Astrocyte of the hippocampus (primary cell): ENCODE measurements at regions not wholly inside any gene's neighbourhood (a gene's known extent, or its start where the extent isn't known, plus 50 kb on each side); places are given as distances from the start of the nearest gene placed in this dataset.

Experiments used
- DNase-seq: peaks from one replicate; pipeline ENCODE4 v3.0.0; 2011; ENCODE audit warnings: low read depth, low spot score

DNA sequence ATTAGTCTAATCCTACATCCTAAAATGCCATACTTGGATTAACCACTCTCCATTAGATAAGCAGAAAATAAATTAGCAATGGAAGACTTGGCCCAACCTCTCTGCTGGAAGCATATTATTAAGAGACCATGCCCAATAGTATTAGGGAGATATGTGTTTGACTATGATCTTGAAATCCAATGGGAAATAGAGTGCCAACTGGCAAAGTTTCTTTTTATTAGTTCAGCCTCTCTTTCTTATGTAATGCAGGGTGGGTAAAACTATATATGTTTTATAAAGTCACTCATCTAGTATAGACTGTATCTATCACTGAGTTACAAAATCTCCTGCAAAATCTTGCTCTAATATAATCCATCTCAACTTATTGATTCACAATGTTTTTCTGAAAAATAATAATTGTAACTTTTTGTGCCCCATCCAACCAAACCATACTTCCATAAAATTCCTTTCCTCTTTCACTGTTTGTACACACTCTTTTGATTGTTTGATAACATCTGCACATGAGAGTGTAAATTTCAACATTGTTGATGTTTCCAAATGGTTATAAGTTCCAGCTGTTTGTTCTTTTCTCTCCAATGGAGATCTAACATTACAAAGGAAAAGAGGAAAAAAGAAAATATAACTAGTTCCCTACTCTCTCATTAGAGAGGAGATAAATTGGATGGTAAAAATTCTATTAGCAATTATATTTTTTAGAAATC lies 408.1 kb upstream of the ADGRL2 start:
- DNase-seq, result no peak

DNA sequence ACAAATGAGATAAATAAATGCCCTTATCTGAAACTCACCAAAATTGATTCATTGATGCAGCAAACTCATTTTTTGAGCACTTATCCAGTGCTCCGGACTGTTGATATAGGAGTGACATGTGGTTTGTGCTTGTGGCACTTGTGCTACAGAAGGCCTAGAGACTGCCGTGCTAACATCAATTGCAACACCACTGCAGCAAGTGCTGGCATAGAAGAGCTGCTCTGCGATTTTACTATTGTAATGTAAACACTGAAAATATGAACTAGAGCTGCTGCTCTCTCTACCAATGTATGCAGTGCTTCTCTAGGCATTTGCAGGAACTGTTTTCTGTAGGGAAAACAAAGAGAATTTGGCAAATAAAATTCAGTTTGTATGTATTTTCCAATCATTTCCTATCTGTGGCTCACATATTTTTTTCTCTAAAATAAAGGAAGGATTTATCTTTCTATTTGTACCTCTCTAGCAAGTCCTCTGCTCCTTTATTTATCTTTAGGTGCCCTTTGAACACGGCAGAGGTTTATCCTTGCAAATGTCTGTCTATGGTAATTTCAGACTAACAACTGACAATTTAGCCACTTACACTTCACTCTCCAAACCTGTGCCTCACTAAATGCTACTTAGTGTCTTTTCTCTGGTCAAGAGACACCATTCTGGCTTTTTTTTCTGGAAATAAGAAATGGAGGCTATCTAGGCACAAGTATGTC lies 409.5 kb upstream of the ADGRL2 start:
- no peak for DNase-seq

DNA sequence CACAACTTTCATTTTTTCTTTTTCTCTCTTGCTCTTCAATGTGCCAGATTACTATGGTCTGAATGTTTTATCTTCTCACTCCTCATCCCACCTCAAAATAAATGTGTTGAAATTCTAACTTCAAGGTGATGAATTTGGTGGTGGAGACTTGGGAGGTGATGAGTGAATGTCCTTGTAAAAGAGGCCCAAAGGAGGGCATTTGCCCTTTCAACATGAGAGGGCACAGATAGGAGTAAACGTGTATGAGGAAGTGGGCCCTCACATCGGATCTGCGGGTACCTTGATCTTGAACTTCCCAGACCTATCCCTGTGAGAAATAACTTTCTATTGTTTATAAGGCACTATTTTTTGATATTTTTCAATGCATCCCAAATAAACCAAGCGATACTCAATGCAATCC lies 412.3 kb upstream of the ADGRL2 start:
- no peak for DNase-seq

DNA sequence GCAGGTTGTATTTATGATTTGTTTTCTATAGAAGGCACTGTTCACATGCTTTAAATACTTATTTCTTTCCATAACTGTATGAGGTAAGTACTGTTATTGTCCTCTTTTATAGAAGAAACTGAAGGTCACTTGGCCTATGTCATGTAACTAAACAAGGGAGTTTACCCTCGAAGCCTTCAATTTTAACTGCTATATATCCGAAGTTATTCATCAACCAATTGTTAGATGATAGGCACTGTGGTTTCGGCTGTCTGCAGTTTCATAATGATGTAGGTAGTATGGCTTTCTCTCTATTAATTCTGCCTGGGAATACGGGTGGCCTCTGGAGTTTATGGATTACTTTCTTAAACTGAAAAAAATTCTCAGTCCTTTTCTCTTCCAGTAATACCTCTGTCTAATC lies 413.3 kb upstream of the ADGRL2 start:
- DNase-seq, result no peak

DNA sequence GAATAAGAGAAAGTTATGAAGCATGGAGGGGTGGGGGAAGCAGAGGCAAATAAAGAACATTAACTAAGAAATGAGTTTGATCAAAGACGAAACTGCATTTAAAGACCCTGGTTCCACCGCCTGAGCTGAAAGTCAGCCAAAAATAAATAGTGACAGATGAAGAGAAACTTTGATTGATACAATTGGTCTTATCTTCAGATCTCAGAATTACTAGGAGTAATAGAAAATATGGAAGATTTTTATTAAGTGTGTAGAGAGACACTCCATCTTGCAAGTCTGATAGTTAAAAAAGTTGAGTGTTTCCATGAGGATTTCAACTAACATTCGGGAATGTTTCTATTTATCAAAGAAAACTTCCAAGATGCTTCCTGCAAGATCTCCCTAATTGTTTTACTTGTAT lies 418.2 kb upstream of the ADGRL2 start:
- no peak for DNase-seq

DNA sequence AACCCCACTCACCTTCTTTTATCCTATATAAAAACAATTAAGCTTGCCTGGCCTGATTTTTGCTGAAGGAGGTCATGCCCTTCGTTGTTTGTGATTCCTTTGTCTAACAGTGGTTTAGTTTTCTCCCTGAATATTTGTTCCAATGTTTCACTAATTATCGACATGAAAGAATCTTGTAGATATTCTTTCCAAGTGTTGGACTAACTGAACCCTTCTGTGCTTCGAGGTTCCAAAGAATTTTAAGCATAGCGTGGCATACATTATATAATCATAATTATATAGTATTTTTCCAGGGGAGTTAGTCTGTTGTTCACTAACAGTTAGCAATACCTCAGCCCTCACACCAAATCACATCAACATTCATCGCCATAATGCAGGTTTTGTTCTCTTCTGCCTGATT lies 418.9 kb upstream of the ADGRL2 start:
- DNase-seq, result no peak

DNA sequence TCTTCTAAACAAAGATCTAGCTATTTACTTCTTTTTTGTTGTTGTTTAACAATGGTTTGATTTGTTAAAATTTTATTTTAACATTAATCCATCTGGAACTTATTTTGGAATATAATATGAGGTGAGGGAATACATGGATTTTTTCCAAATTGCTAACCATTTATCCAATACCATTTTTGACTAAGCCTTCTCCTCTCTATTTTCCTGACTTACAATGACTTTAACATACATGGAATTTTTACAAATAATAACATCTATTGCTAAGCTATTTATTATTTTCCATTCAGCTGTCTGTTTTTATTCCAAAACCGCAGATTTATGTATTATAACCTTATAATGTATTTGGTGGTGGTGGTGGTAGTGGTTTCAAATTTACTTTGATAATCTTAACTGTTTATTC lies 420.3 kb upstream of the ADGRL2 start:
- DNase-seq, result no peak

DNA sequence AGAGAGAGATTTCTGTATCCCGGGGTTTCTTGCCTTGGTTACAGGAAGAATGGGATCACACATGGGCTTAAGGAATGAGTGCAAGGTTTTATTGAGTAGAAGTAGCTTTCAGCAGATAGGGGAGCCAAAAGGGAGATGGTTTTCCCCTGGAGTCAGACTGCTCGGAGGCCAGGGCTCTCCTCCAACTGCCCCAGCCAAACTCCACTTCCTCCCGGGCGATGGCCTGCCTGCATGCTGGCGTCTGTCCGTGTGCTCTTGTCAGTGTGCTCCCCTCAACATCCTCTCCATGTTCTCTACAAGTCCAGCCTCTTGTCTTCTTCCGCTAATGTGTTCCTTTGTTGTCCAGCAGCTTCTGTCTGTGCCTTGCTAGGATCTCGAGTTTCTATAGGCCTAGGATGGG lies 421.3 kb upstream of the ADGRL2 start:
- DNase-seq, result no peak

DNA sequence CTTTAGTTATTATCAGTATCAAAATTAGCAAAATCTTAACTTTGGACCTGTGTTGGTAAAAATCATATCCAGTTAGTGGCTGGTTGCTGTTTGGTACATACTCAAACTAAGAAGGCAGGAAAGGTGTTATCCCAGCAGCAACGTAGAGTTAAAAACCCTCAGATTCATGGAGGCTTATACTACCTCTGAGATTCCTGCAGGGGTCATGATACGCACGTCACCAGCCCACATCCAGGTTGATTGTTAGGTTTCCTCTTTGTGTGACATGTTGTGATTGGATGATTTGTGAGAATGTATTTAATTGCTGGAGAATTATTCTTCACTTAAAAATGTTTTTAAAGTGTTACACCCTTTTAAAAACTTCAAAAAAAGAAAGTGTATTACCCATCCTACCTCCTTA lies 423.3 kb upstream of the ADGRL2 start:
- no peak for DNase-seq

DNA sequence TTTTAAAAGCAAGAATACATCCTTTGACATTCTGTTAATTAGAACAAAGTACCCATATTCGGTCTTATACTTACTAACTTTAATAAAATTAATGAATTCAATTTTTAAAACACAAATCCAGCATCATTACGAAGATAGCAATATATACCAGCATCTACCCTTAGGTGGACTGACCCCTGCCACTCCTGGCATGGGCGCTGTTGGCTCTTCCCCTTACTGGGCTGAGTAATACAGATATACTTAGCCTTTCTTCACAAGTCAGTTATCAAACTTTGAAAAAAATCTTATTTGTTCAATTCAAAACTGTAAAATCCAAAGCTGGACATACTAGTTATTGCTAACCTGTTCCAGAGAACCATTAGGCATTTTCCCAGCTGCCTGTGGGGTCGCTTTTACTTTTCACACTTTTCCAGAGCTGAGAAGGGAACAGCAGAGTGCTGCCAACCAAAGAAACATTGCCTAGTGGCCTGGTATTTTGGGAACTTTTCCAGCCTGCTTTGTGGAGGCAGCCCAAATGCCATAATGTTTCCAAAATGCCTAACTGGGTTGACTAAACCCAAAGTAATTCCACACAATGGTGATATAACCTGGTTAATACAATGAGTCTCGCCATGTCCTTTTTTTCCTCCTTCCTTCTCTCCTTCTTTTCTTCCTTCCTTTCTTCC lies 424.7 kb upstream of the ADGRL2 start:
- DNase-seq, result peak; percentile 41

DNA sequence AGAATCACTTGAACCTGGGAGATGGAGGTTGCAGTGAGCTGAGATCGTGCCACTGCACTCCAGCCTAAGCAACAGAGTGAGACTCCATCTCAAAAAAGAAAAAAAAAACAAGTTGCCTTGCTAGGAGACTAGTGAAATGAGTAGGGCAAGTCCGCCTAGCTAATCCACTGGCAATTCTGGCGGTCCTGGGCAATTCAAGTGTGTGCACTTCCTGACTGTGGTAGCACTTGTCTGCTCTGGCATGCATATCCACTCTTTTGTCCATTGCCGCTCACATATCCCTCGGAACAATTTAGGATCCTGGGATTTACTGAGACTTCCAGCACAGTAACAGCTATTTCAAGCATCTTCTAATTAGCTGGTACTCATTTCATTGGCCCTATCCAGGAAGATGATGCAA lies 426.3 kb upstream of the ADGRL2 start:
- DNase-seq, result no peak

DNA sequence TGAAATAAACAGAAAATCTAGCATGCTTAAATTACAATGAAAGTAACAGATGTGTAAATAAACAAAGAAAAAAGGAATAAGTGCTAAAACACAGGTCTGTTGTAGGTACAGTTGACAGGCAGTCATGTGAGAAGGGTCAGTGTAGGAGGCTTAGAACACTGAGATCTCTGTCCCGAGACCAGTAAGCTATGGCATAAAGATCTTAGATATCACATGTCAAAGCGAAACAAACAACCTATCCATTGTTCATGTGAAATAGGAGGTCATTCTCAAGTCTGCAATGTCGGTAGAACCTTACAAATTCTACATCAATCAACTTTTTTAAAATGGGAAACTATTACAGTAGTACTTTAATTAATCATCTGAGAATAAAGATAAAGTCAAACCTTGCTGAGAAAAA lies 428.9 kb upstream of the ADGRL2 start:
- no peak for DNase-seq

DNA sequence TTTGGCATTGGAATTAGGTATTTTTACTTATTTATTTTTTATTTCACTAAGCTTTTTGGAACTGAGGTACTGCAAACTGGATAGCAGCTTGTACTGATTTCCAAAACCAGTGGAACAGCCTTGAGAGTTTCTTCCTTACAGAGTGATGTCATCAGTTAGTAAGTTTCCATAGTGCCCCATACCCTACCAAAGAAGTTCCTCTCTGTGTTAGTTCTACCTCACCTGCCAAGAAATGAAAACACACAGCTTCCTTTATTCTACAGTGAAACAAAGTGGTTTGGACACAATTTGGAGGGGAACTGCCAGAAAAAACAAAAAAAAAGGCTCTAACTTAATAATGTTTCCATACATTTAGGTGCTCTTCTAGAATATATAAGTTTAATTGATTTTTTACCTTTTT lies 430.9 kb upstream of the ADGRL2 start:
- DNase-seq, result peak; percentile 61

DNA sequence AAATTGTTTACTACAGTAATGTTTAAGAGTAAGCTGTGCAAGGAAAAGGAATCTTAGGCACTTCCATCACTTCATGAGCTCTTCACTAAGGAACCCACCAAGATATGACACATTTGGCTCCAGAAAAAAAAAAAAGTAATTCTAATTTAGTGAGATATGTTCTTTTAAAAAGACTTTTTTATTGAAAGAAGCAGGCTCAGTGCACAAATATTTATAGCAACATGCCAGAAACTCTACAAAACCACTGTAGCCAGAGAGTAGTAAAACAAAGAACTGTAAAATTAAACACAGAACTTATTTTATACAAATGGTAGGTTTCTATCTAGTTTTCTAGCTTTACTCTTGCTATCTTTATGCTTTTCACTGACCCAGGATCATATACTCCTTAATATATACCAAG lies 434.6 kb upstream of the ADGRL2 start:
- DNase-seq, result no peak

DNA sequence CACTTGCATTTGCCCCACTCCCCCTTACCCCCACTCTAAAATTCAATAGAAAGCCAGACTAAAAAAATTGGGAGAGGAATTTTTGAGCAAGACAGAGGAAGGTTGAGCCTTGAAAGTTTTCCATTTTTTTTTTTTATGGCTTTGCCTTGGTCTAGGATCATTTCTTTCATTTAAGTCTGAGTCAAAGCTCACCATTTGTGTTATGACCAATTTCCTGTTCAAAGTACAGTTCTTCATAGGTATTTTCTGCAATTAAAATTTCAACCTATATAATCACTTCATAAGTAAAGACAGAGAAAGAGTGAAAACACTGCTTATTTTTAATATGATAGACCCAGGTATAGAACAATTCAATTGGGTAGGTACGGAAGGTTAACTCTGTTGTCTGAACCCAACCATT lies 436.6 kb upstream of the ADGRL2 start:
- no peak for DNase-seq

DNA sequence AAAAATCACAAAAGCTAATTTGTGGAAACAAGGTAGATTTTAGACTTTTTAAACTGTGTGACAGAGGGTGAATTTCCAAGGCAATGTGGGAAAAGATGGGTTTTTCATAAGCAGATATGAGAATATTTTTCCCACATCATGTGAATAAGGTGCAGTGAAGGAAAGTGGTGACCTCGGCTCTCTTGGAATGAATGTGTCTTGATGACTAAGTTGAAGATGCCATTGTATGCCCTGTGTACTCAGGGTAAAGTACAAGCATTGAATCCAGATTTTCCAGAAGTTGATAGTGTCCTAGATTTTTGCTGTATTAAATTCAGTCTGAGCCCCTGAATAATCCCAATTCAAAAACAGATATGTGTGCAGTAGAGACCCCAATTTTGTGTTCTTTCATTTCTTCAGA lies 442.6 kb upstream of the ADGRL2 start:
- no peak for DNase-seq

DNA sequence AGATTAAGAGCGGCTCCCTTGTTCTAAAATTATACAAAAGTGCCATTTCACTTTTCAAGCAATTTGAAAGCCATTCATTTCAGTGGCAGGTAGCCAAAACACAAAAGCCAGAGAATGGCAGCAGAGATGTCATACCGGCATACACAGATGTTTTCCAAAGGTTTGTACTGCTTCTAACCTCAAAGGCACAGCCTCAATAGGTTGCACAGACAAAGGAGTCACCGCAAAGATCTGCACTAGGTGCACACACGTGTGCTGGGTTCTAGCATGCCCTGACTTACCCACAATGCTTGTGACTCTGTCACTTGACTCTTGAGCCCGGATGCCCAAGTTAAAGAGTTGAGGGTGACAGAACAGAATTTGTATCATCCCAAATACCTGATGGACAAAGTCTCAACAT lies 448.9 kb upstream of the ADGRL2 start:
- DNase-seq, result peak; percentile 5

DNA sequence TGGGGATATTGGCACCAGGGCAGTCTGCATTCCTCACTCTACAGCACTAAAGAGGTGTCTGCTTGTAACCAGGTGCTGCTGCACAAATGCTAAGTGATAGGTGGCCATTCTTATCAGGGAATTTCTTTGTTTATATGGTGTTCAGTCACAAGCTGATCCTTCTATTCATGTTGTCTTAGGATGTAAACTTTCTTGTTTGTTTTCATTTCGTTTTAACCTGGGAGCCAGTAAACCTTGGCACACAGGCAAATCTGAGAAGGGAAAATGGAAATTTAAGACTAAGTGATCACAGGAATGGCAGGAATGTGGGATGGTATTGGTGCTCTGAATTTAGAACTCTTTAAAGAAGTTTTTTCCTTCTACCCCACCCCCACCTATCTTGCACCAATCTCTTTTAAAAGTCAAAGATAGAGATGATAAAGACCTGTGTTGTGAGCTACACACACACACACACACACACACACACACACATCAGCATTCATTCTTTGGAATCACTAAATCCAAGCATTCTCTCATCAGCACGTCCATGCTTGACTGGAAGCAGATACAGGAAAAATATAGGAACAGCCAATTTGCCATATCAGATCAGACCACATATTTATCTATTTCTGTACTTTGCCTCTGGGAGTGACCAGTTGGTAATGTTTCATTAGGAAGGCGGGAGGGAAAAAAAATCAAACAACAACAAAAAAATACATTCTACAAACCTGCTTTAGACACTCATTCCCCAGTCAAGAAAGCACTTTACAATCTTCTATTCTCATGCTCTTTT lies 451.4 kb upstream of the ADGRL2 start:
- DNase-seq, result peak; percentile 23

DNA sequence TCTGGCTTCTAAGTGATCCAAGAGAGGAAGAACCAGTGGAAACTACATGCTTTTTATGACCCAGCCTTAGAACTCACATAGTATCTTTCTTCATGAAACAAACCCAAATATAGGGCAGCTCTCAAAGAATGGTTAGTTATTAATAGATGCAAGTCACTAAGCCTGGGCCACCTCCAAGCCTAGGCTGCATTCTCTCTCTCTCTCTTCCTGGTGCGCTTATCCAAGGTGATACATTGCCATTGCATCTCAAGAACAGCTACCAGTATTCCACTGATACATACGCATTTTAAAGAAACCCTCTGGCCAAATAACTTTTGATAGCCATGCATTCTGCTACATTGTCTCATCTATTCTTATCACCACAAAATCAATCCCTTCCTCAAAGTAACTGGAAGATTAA lies 455.6 kb upstream of the ADGRL2 start:
- DNase-seq, result no peak

DNA sequence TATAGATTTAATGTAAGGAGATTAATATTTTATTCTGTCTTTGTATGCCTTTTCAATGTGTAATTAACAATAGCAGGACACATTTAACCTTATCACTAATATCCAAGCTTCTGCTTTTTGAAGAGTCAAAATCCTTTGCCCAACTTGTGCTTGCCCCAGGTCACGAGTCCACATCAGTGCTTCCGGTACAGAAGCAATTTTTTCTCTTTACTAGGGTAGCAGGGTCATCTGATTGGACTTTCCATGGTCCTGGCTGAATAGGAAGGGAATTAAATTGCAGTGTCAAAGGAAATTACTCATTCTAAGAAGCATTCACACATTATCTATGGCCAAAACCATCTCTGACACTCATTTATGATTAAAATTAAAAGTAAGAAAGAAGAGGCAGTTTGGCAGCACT lies 460.5 kb upstream of the ADGRL2 start:
- no peak for DNase-seq

DNA sequence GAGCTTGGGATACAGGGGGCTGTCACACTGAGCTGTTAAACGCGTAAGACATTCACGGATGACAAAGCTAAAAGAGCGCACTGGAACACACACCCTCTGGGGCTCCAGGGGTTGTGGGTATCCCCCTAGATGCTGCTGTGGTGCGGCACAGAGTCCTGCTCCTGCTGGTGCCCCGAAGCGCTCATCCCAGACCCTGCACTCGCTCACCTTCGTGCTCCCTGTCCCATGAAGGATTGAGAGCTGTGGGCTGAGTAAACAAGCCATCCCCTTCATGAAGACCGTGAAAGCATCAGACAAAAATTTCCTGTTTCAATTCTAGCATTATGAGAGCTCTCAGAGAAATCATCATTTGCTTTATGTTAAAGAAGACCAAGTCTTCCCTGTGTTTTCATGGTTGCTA lies 463.5 kb upstream of the ADGRL2 start:
- DNase-seq, result no peak

DNA sequence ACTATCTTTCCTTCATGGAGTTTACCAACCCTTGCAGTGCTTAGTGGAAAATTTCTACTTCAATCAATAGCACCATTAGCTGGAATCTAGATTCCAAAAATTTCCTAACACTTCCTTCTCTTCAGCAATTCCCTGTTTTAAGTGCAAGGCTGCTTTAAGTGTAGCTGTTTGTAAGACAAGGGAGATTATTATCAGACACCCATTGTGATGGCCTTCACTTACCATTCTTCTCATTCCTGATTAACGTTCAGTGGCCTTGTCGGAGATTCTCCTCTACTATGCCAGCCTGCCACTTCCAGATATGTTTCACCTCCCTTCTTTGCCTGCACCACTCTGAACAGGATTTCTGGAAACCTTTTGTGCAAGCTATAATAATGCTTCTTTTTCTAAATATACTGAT lies 464.9 kb upstream of the ADGRL2 start:
- no peak for DNase-seq
